Stimulated activated memory B cell treated with anti-CD40 and anti-IgM and Interleukin-4, amounts not matched to agents 10 μg/mL and 1 μg/mL and 100 μg/mL, for 72 hours (primary cell): ENCODE measurements at regions not wholly inside any gene's neighbourhood (a gene's known extent, or its start where the extent isn't known, plus 50 kb on each side); places are given as distances from the start of the nearest gene placed in this dataset.
"Not testable (repeated sequence)": the region's sequence is repeated elsewhere in the genome, so short reads cannot be mapped to it uniquely, and the experiment has no call there.

Experiments used
- ATAC-seq: fragments of 150-1000 bp; cut with Tn5 transposase; 2 replicates; pipeline ENCODE4 v1.10.0; 2021
- H3K27ac Mint-ChIP-seq: one replicate; pipeline ENCODE4 v1.8.0; 2022; ENCODE audit warnings: mild to moderate bottlenecking, mixed read lengths
- H3K27me3 Mint-ChIP-seq: one replicate; pipeline ENCODE4 v1.8.0; 2022; ENCODE audit warnings: mixed read lengths
- H3K36me3 Mint-ChIP-seq: one replicate; pipeline ENCODE4 v1.8.0; 2022; ENCODE audit warnings: mixed read lengths
- H3K4me1 Mint-ChIP-seq: one replicate; pipeline ENCODE4 v1.8.0; 2022; ENCODE audit warnings: mixed read lengths
- H3K4me3 Mint-ChIP-seq: one replicate; pipeline ENCODE4 v1.8.0; 2022; ENCODE audit warnings: mild to moderate bottlenecking, moderate library complexity, mixed read lengths
- H3K9me3 Mint-ChIP-seq: one replicate; pipeline ENCODE4 v1.8.0; 2022; ENCODE audit warnings: mixed read lengths

GRCh38 chr2:216761133-216761532 is 65.8 kb upstream of the IGFBP5 start:
- H3K36me3 Mint-ChIP-seq: no peaks in the 10 kb centered on the region
- no peaks in the 10 kb centered on the region for H3K4me1 Mint-ChIP-seq
- H3K27ac Mint-ChIP-seq: no peak overlapping the region
- ATAC-seq: no peak
- H3K9me3 Mint-ChIP-seq: no peaks in the 10 kb centered on the region
- no peak overlapping the region for H3K4me3 Mint-ChIP-seq
- peaks cover 38% of the 10 kb centered on the region for H3K27me3 Mint-ChIP-seq

DNA sequence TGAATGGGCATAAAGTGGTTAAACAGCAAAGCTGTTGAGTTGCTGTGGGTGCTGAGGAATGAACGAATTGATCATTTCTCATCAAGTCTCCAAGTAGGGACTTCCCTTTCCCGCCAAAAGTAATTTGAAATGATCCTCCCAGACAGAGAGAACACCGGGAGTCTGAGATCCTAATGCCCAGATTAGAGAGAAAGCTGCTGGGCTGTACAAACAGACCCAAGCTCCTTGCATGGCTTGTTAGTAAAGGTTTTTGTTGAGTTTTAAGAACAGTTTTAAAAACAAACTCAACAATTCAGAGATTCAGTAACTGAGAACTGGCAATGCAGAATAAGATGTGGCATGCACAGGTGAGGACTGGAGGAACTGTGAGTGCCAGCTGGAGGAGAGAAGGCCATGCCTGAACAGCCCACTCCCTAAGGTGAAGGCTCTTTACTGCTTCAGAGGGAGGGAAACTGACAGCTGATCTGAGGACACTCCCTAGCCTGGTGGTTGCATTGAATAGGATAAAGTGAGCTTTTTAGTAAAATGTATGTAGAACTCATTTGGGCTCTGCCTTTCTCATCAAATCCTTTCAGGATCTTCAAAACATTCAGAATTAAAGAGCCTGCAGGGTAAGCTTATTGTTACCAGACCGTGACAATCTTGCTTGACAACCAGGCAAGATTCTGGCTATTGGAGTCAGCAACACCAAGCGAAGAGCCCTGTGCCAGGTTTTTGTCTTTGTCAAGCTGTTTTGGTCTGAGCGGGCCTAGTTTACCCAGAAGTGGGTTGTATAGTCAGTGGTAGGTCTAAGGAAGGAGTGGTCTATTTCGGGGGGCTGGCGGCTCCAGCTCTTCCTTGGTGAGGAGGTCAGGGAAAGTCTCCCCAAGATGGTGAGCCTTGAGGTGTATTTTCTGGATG is 63.2 kb upstream of the IGFBP5 start:
- no peaks in the 10 kb centered on the region for H3K36me3 Mint-ChIP-seq
- H3K9me3 Mint-ChIP-seq: no peaks in the 10 kb centered on the region
- no peak overlapping the region for H3K4me3 Mint-ChIP-seq
- no peak overlapping the region for H3K27ac Mint-ChIP-seq
- H3K4me1 Mint-ChIP-seq: no peaks in the 10 kb centered on the region
- no peak for ATAC-seq
- peaks cover 30% of the 10 kb centered on the region for H3K27me3 Mint-ChIP-seq

- Mint-ChIP-seq H3K4me3 (no peak overlapping the region), H3K4me1 (no peaks in the 10 kb centered on the region), H3K27me3 (peaks cover 20% of the 10 kb centered on the region), H3K27ac (no peak overlapping the region), H3K9me3 (no peaks in the 10 kb centered on the region), H3K36me3 (no peaks in the 10 kb centered on the region)
- no peak for ATAC-seq
Measured at GRCh38 chr2:216757532-216757931, 62.2 kb upstream of the IGFBP5 start.

GRCh38 chr2:216756435-216756834 is 61.1 kb upstream of the IGFBP5 start:
- Mint-ChIP-seq H3K27ac (no peak overlapping the region), H3K4me1 (no peaks in the 10 kb centered on the region), H3K4me3 (no peak overlapping the region), H3K27me3 (peaks cover 17% of the 10 kb centered on the region), H3K36me3 (no peaks in the 10 kb centered on the region), H3K9me3 (no peaks in the 10 kb centered on the region)
- no peak for ATAC-seq

DNA sequence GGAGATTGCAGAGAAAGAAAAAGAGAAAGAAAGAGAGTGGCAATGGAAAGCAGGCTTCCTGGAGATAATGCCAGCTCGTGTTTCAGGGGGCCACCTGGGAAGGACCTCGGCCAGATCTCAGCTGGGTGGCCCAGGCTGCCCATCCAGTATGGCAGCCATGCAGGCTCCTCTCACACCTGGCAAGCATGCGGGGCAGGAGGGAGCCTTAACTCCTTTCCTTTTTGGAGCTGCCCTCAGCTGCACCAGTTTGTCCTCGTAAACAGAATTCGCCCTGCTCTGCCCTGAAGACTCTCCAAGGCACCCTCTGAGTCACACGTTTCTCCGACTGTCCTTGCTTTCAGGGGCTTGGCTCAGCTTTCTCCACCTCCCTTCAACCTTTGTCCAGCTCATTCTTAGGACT is 59.5 kb upstream of the IGFBP5 start:
- Mint-ChIP-seq H3K9me3 (no peaks in the 10 kb centered on the region), H3K36me3 (no peaks in the 10 kb centered on the region), H3K4me1 (no peaks in the 10 kb centered on the region), H3K27me3 (peaks cover 17% of the 10 kb centered on the region), H3K4me3 (no peak overlapping the region), H3K27ac (no peak overlapping the region)
- ATAC-seq: no peak

DNA sequence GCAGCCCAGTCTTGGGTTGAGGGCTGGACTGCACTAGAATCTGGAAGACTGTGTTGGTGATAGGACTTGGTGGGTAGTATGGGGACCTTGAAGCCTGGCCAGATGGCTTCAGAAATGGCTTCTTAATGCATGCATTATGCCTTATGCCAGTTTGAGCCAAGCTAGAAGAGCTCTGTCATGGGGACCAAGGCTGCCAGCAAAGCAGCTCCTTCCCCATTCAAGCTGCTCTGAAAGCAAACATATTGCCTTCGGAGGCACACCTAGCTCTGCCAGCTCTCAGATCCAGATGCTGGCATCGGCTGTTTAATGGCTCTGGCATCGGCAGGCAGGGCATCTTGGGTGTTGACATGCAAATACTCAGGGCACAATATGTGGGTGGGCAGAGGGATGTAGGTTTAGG is 59.0 kb upstream of the IGFBP5 start:
- Mint-ChIP-seq H3K36me3 (no peaks in the 10 kb centered on the region), H3K9me3 (no peaks in the 10 kb centered on the region), H3K4me3 (no peak overlapping the region), H3K4me1 (no peaks in the 10 kb centered on the region), H3K27ac (no peak overlapping the region), H3K27me3 (peaks cover 17% of the 10 kb centered on the region)
- ATAC-seq: no peak

DNA sequence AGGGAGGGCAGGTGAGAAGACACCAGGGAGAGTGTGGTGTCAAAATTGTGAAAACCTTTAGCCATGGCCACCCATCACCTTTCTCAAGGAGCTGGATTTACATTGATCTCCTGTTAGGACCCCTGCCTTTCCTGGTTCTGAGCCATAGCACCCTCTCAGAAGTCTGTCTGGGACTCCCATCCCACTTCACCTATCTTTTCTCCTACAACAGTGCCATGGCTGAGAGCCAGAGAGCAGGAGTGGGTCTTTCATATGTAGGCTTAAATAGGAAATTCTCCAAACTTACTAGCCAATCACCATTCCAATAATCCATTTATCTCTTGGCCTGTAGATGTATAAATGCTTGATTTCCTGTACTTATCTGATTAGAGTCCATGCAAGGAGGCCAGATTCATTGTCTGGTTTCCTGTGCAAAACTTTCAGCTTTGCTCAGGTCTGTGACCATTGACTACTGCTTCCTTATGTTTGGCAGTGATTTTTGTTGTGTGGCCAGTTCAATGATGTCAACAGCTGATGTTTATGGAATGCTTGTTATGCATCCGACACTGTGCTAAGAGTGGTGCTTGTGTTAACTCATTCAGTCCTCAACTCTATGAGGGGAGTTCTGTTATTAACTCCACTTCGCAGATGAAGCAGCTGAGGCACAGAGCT is 57.6 kb upstream of the IGFBP5 start:
- Mint-ChIP-seq H3K4me3 (no peak overlapping the region), H3K36me3 (no peaks in the 10 kb centered on the region), H3K4me1 (no peaks in the 10 kb centered on the region), H3K27me3 (peaks cover 17% of the 10 kb centered on the region), H3K9me3 (peaks cover 3% of the 10 kb centered on the region), H3K27ac (no peak overlapping the region)
- ATAC-seq: no peak

- H3K36me3 Mint-ChIP-seq, H3K9me3 Mint-ChIP-seq, ATAC-seq, H3K27ac Mint-ChIP-seq, H3K4me3 Mint-ChIP-seq, H3K4me1 Mint-ChIP-seq: not testable (repeated sequence)
- peaks cover 30% of the 10 kb centered on the region for H3K27me3 Mint-ChIP-seq
Measured at GRCh38 chr2:216750750-216751149, 55.4 kb upstream of the IGFBP5 start.

DNA sequence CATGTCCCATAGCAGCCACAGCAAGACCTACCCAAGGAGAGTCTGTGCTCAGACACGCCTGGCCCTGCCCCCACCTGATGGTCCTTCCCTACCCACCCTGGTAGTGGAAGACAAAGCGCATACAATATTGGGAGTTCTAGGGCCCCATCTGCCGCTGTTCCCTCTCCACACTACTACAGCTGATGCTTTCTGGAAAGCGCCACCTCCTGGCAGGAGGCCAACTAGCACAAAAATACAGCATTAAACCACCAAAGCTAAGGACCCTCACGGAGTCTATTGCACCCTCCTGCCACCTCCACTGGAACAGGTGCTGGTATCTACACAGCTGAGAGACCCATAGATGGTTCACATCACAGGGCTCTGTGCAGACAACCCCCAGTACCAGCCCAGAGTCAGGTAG is 50.9 kb upstream of the IGFBP5 start:
- not testable (repeated sequence) for H3K4me3 Mint-ChIP-seq, ATAC-seq

DNA sequence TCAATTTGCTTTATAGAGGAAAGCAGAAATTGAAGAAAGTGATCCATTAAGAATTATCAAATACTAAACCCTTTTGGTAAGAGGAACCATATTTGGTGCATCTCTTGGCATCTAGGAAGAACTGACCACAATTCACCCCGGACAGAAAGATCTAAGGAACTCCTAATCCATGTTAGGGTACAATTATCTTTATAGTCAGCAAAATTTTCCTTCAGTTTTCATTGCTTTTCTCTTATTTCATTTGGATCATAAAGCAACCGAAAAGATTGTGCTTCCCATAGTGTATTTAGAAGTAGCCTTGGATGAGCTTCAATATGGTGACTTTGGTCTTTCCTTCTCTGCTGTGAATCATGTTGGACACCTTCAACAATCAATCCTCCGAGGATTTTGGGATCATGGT is 50.1 kb upstream of the IGFBP5 start:
- H3K4me1 Mint-ChIP-seq: no peaks in the 10 kb centered on the region
- H3K36me3 Mint-ChIP-seq: no peaks in the 10 kb centered on the region
- ATAC-seq: no peak
- H3K27me3 Mint-ChIP-seq: peaks cover 36% of the 10 kb centered on the region
- H3K9me3 Mint-ChIP-seq: peaks cover 3% of the 10 kb centered on the region
- H3K4me3 Mint-ChIP-seq: no peak overlapping the region
- H3K27ac Mint-ChIP-seq: no peak overlapping the region

More for the DNA sequence above, 50.9 kb upstream of the IGFBP5 start:
- H3K9me3 Mint-ChIP-seq, H3K36me3 Mint-ChIP-seq, H3K27ac Mint-ChIP-seq, H3K4me1 Mint-ChIP-seq: not testable (repeated sequence)
- H3K27me3 Mint-ChIP-seq: peaks cover 36% of the 10 kb centered on the region
